ENCODE measurements at regions not wholly inside any gene's neighbourhood (a gene's known extent, or its start where the extent isn't known, plus 50 kb on each side); places are given as distances from the start of the nearest gene placed in this dataset.

DNA sequence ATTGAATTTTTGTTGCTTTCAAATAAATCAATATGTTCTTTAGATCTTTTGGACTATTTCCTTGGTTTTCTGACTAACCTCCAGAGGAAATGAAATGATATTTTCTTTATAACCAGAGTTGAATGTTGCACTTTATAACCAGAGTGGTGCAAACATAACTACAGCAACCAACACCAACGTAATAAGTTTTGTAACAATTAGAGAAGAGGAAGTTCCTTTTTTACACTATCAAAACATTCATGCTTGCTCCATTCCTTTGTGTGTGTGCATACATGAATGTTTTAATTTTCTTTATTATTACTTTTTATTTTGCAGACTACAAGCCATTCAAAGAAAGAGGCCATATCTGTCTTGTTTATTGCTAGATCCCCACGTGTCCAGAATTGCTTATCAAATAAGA lies 193.0 kb upstream of the PPP3CA start:
- DNase-seq (ENCODE audit: low read depth, low spot score) (no peak), ATAC-seq (no peak)
- POLR2A ChIA-PET: no interaction called here
- H3K4me1 ChIP-seq (ENCODE audit: control insufficient read depth, insufficient read depth, low read length): no peaks in the 10 kb centered on the region
- in situ Hi-C loops (cut with HindIII; ENCODE audit: low pct_unique_long_range_greater_than_20kb, low sequenced_read_pairs) (no loop called here), intact Hi-C loops (cut with micrococcal nuclease; ENCODE audit: unreplicated experiment) (no loop called here)
- no peak overlapping the region for H3K27ac ChIP-seq (ENCODE audit: low read length)
- CTCF ChIA-PET: no interaction called here
- TF ChIP-seq SIN3A (IDR thresholded peaks at IDR 0.05; ENCODE audit: borderline replicate concordance, insufficient read depth, low read depth, low read length): no peak
- TF ChIP-seq, protein P1, sequence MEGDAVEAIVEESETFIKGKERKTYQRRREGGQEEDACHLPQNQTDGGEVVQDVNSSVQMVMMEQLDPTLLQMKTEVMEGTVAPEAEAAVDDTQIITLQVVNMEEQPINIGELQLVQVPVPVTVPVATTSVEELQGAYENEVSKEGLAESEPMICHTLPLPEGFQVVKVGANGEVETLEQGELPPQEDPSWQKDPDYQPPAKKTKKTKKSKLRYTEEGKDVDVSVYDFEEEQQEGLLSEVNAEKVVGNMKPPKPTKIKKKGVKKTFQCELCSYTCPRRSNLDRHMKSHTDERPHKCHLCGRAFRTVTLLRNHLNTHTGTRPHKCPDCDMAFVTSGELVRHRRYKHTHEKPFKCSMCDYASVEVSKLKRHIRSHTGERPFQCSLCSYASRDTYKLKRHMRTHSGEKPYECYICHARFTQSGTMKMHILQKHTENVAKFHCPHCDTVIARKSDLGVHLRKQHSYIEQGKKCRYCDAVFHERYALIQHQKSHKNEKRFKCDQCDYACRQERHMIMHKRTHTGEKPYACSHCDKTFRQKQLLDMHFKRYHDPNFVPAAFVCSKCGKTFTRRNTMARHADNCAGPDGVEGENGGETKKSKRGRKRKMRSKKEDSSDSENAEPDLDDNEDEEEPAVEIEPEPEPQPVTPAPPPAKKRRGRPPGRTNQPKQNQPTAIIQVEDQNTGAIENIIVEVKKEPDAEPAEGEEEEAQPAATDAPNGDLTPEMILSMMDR (IDR thresholded peaks at IDR 0.05): no peak
- TF ChIP-seq, protein P2, sequence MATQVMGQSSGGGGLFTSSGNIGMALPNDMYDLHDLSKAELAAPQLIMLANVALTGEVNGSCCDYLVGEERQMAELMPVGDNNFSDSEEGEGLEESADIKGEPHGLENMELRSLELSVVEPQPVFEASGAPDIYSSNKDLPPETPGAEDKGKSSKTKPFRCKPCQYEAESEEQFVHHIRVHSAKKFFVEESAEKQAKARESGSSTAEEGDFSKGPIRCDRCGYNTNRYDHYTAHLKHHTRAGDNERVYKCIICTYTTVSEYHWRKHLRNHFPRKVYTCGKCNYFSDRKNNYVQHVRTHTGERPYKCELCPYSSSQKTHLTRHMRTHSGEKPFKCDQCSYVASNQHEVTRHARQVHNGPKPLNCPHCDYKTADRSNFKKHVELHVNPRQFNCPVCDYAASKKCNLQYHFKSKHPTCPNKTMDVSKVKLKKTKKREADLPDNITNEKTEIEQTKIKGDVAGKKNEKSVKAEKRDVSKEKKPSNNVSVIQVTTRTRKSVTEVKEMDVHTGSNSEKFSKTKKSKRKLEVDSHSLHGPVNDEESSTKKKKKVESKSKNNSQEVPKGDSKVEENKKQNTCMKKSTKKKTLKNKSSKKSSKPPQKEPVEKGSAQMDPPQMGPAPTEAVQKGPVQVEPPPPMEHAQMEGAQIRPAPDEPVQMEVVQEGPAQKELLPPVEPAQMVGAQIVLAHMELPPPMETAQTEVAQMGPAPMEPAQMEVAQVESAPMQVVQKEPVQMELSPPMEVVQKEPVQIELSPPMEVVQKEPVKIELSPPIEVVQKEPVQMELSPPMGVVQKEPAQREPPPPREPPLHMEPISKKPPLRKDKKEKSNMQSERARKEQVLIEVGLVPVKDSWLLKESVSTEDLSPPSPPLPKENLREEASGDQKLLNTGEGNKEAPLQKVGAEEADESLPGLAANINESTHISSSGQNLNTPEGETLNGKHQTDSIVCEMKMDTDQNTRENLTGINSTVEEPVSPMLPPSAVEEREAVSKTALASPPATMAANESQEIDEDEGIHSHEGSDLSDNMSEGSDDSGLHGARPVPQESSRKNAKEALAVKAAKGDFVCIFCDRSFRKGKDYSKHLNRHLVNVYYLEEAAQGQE (IDR thresholded peaks at IDR 0.05; ENCODE audit: insufficient read depth in 1 of 2, low read depth in 2 of 2, low read length in 1 of 2): no peak
- no peak for TF ChIP-seq TCF7L2 (IDR thresholded peaks at IDR 0.05; ENCODE audit: low read depth, low read length)
- no peak for TF ChIP-seq POLR2AphosphoS5 (IDR thresholded peaks at IDR 0.05; ENCODE audit: low read depth, low read length)
- no peaks in the 10 kb centered on the region for H3K36me3 ChIP-seq (ENCODE audit: control insufficient read depth, insufficient read depth, low read length)
- no TSS peak for BruUV-seq (replicated peaks)
- H3K9me3 ChIP-seq (ENCODE audit: control insufficient read depth, insufficient read depth, low read depth, low read length): no peaks in the 10 kb centered on the region
- no peaks in the 10 kb centered on the region for H3K27me3 ChIP-seq (ENCODE audit: control insufficient read depth, insufficient read depth, low read length)
- H3K4me3 ChIP-seq (ENCODE audit: low read depth in 2 of 2, low read length in 2 of 2): no peak overlapping the region

- Histone ChIP-seq H3K4me3 (ENCODE audit: low read depth in 2 of 2, low read length in 2 of 2) (no peak overlapping the region), H3K9me3 (ENCODE audit: control insufficient read depth, insufficient read depth, low read depth, low read length) (no peaks in the 10 kb centered on the region), H3K27me3 (ENCODE audit: control insufficient read depth, insufficient read depth, low read length) (no peaks in the 10 kb centered on the region), H3K27ac (ENCODE audit: low read length) (no peak overlapping the region), H3K36me3 (ENCODE audit: control insufficient read depth, insufficient read depth, low read length) (no peaks in the 10 kb centered on the region), H3K4me1 (ENCODE audit: control insufficient read depth, insufficient read depth, low read length) (no peaks in the 10 kb centered on the region)
- no peak for DNase-seq (ENCODE audit: low read depth, low spot score)
- TF ChIP-seq, protein P2 (IDR thresholded peaks at IDR 0.05; ENCODE audit: insufficient read depth in 1 of 2, low read depth in 2 of 2, low read length in 1 of 2): no peak
- TF ChIP-seq SIN3A (IDR thresholded peaks at IDR 0.05; ENCODE audit: borderline replicate concordance, insufficient read depth, low read depth, low read length) (no peak), TCF7L2 (IDR thresholded peaks at IDR 0.05; ENCODE audit: low read depth, low read length) (no peak), POLR2AphosphoS5 (IDR thresholded peaks at IDR 0.05; ENCODE audit: low read depth, low read length) (no peak)
- TF ChIP-seq, protein P1 (IDR thresholded peaks at IDR 0.05): no peak
- ChIA-PET POLR2A (no interaction called here), CTCF (no interaction called here)
- intact Hi-C loops (cut with micrococcal nuclease; ENCODE audit: unreplicated experiment): no loop called here
- BruUV-seq (replicated peaks): no TSS peak
- in situ Hi-C loops (cut with HindIII; ENCODE audit: low pct_unique_long_range_greater_than_20kb, low sequenced_read_pairs): no loop called here
- no peak for ATAC-seq
Measured at GRCh38 chr4:101528526-101528925, 181.2 kb upstream of the PPP3CA start.
